MM.1S (cell line): ENCODE measurements at regions not wholly inside any gene's neighbourhood (a gene's known extent, or its start where the extent isn't known, plus 50 kb on each side); places are given as distances from the start of the nearest gene placed in this dataset.

Source experiments
- DNase-seq: peaks from one replicate; pipeline ENCODE4 v3.0.0-alpha.2; 2015
- H2AFZ ChIP-seq: fragments of 300-600 bp; sonication (generic); 2 replicates; pipeline ENCODE4 v1.6.0; 2016; ENCODE audit warnings: antibody characterized with exemption, low read length
- H3F3A ChIP-seq: fragments of 300-600 bp; sonication (generic); 2 replicates; pipeline ENCODE4 v1.6.1; 2016; ENCODE audit warnings: mild to moderate bottlenecking, antibody characterized with exemption, low read length, moderate library complexity, mixed read lengths; ENCODE audit not compliant: insufficient read depth
- H3K27ac ChIP-seq: fragments of 300-600 bp; sonication (generic); 2 replicates; pipeline ENCODE4 v1.5.1; 2016; ENCODE audit warnings: mild to moderate bottlenecking, low read length
- H3K27me3 ChIP-seq: fragments of 300-600 bp; sonication (generic); replicated peaks from 2 replicates; pipeline ENCODE4 v1.6.0; 2016; ENCODE audit warnings: low read length; ENCODE audit not compliant: insufficient read depth
- H3K36me3 ChIP-seq: fragments of 300-600 bp; sonication (generic); replicated peaks from 2 replicates; pipeline ENCODE4 v1.6.1; 2016; ENCODE audit warnings: mild to moderate bottlenecking, low read length, mixed read lengths; ENCODE audit not compliant: insufficient read depth
- H3K4me1 ChIP-seq: fragments of 300-600 bp; sonication (generic); 2 replicates; pipeline ENCODE4 v1.6.1; 2016; ENCODE audit warnings: low read length, mixed read lengths
- H3K4me2 ChIP-seq: fragments of 300-600 bp; sonication (generic); 2 replicates; pipeline ENCODE4 v1.6.0; 2016; ENCODE audit warnings: low read depth, low read length
- H3K4me3 ChIP-seq: fragments of 300-600 bp; sonication (generic); 2 replicates; pipeline ENCODE4 v1.5.1; 2016; ENCODE audit warnings: low read length, mixed read lengths
- H3K79me2 ChIP-seq: fragments of 300-600 bp; sonication (generic); 2 replicates; pipeline ENCODE4 v1.6.1; 2016; ENCODE audit warnings: mixed run types, low read length, mixed read lengths
- H3K9ac ChIP-seq: fragments of 300-600 bp; sonication (generic); 2 replicates; pipeline ENCODE4 v1.6.1; 2016; ENCODE audit warnings: low read length, mixed read lengths
- H3K9me2 ChIP-seq: fragments of 300-600 bp; sonication (generic); replicated peaks from 2 replicates; pipeline ENCODE4 v1.6.1; 2016; ENCODE audit warnings: mild to moderate bottlenecking, low read length, mixed read lengths; ENCODE audit not compliant: insufficient read depth
- H3K9me3 ChIP-seq: fragments of 300-600 bp; sonication (generic); replicated peaks from 2 replicates; pipeline ENCODE4 v1.6.1; 2016; ENCODE audit warnings: mild to moderate bottlenecking, low read length, mixed read lengths; ENCODE audit not compliant: insufficient read depth
- H4K20me1 ChIP-seq: fragments of 300-600 bp; sonication (generic); 2 replicates; pipeline ENCODE4 v1.6.1; 2016; ENCODE audit warnings: mild to moderate bottlenecking, low read length, moderate library complexity, mixed read lengths; ENCODE audit not compliant: insufficient read depth
- EZH2 ChIP-seq: fragments of 300-600 bp; sonication (generic); optimal IDR thresholded peaks from 2 replicates; pipeline ENCODE3; 2017; ENCODE audit warnings: low read depth, mild to moderate bottlenecking, antibody characterized with exemption, low read length, mixed read lengths
- EZH2phosphoT487 ChIP-seq: fragments of 300-600 bp; sonication (generic); IDR thresholded peaks from 2 replicates; pipeline ENCODE4 v1.6.1; 2018; ENCODE audit warnings: antibody characterized with exemption, low read length
- TF ChIP-seq, protein P1 (sequence below): fragments of 300-600 bp; sonication (generic); IDR thresholded peaks from 2 replicates; pipeline ENCODE4 v1.5.1; 2016; ENCODE audit warnings: antibody characterized with exemption, low read length, mixed read lengths

DNA sequence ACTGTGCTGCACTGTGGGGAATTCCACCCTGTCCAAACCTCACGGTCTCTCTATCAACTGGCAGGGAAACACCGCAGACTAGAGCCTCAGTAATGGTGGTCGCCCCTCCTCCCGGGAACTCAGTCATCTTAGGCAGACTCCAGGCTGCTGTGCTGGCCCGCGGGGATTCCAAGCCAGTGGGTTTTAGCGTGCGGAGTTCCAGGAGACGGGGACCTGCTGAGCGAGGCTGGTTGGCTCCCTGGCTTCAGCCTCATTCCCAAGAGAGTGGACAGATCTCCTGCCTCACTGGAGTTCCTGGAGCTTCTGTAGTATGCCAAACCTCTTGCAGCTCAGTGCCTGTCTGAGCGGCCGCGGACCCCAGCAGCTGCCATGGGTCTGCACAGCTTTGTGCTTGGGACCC, 455.6 kb downstream of the CCDC91 start:
- Histone ChIP-seq H3K4me3 (no peak overlapping the region), H3K4me2 (no peak overlapping the region), H3K9ac (no peak overlapping the region), H3K9me2 (no peaks in the 10 kb centered on the region), H3K36me3 (no peaks in the 10 kb centered on the region), H2AFZ (no peak overlapping the region), H3K9me3 (no peaks in the 10 kb centered on the region), H4K20me1 (no peaks in the 10 kb centered on the region), H3K79me2 (no peaks in the 10 kb centered on the region), H3K4me1 (no peaks in the 10 kb centered on the region), H3K27ac (no peak overlapping the region), H3F3A (no peaks in the 10 kb centered on the region), H3K27me3 (no peaks in the 10 kb centered on the region)
- no peak for TF ChIP-seq EZH2phosphoT487
- TF ChIP-seq, protein P1, sequence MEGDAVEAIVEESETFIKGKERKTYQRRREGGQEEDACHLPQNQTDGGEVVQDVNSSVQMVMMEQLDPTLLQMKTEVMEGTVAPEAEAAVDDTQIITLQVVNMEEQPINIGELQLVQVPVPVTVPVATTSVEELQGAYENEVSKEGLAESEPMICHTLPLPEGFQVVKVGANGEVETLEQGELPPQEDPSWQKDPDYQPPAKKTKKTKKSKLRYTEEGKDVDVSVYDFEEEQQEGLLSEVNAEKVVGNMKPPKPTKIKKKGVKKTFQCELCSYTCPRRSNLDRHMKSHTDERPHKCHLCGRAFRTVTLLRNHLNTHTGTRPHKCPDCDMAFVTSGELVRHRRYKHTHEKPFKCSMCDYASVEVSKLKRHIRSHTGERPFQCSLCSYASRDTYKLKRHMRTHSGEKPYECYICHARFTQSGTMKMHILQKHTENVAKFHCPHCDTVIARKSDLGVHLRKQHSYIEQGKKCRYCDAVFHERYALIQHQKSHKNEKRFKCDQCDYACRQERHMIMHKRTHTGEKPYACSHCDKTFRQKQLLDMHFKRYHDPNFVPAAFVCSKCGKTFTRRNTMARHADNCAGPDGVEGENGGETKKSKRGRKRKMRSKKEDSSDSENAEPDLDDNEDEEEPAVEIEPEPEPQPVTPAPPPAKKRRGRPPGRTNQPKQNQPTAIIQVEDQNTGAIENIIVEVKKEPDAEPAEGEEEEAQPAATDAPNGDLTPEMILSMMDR, result no peak
- TF ChIP-seq EZH2, result no peak
- DNase-seq, result no peak

DNA sequence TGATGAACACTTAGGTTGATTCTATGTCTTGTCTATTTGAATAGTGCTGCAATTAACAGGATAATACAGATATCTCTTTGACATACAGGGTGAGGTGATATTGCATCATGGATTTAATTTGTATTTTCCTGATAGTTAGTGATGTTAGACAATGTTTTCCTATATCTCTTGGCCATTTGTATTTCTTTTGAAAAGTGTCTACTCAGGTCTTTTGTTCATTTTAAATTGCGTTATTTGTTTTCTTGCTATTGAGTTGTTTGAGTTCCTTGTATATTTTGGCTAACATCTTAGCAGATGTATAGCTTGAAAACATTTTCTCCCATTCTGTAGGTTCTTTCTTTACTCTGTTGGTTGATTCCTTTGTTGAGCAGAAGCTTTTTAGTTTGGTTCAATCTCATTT, 460.6 kb downstream of the CCDC91 start:
- Histone ChIP-seq H3K4me2 (no peak overlapping the region), H3K9me3 (no peaks in the 10 kb centered on the region), H3F3A (no peaks in the 10 kb centered on the region), H3K9me2 (no peaks in the 10 kb centered on the region), H3K36me3 (no peaks in the 10 kb centered on the region), H4K20me1 (no peaks in the 10 kb centered on the region), H3K4me1 (no peaks in the 10 kb centered on the region), H2AFZ (no peak overlapping the region), H3K4me3 (no peak overlapping the region), H3K27ac (no peak overlapping the region), H3K79me2 (no peaks in the 10 kb centered on the region), H3K9ac (no peak overlapping the region), H3K27me3 (no peaks in the 10 kb centered on the region)
- TF ChIP-seq EZH2 (no peak), EZH2phosphoT487 (no peak)
- TF ChIP-seq, protein P1, result no peak
- DNase-seq, result no peak

DNA sequence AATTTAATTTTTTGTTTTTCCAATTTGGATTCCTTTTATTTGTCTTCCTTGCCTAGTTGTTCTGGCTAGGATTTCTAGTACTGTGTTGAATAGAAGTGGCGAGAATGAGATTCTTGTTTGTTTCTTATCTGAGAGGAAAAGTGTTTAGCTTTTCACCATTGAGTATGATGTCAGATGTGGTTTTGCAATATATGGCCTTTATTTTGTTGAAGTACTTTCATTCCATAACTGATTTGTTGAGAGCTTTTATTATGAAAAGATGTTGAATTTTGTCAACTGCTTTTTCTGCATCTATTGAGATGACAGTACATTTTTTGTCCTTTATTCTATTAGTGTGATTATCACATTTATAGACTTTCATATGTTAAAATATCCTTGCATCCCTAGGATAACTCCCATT, 462.0 kb downstream of the CCDC91 start:
- H3K9me3 ChIP-seq, result no peaks in the 10 kb centered on the region

More for the DNA sequence above, 462.0 kb downstream of the CCDC91 start:
- H3K4me3 ChIP-seq, result no peak overlapping the region
- no peak overlapping the region for H2AFZ ChIP-seq
- H3K79me2 ChIP-seq, result no peaks in the 10 kb centered on the region
- H3K9me2 ChIP-seq, result no peaks in the 10 kb centered on the region
- no peaks in the 10 kb centered on the region for H3K36me3 ChIP-seq
- no peaks in the 10 kb centered on the region for H3F3A ChIP-seq
- no peak overlapping the region for H3K4me2 ChIP-seq
- no peak overlapping the region for H3K9ac ChIP-seq
- H3K27ac ChIP-seq, result no peak overlapping the region
- no peak for DNase-seq
- no peaks in the 10 kb centered on the region for H4K20me1 ChIP-seq
- TF ChIP-seq, protein P1, result no peak
- TF ChIP-seq EZH2, result no peak
- TF ChIP-seq EZH2phosphoT487, result no peak
- no peaks in the 10 kb centered on the region for H3K27me3 ChIP-seq
- H3K4me1 ChIP-seq, result no peaks in the 10 kb centered on the region
